NCI-H2196 treated with DMSO at 0.1 percent for 48 hours (cell line): ENCODE measurements at regions not wholly inside any gene's neighbourhood (a gene's known extent, or its start where the extent isn't known, plus 50 kb on each side); places are given as distances from the start of the nearest gene placed in this dataset.
"Not testable (repeated sequence)": the region's sequence is repeated elsewhere in the genome, so short reads cannot be mapped to it uniquely, and the experiment has no call there.

Source experiments
- DNase-seq: peaks from one replicate; lab custom pipeline; 2025; ENCODE audit not compliant: unreplicated experiment; lab: John Stamatoyannopoulos, UW

DNA sequence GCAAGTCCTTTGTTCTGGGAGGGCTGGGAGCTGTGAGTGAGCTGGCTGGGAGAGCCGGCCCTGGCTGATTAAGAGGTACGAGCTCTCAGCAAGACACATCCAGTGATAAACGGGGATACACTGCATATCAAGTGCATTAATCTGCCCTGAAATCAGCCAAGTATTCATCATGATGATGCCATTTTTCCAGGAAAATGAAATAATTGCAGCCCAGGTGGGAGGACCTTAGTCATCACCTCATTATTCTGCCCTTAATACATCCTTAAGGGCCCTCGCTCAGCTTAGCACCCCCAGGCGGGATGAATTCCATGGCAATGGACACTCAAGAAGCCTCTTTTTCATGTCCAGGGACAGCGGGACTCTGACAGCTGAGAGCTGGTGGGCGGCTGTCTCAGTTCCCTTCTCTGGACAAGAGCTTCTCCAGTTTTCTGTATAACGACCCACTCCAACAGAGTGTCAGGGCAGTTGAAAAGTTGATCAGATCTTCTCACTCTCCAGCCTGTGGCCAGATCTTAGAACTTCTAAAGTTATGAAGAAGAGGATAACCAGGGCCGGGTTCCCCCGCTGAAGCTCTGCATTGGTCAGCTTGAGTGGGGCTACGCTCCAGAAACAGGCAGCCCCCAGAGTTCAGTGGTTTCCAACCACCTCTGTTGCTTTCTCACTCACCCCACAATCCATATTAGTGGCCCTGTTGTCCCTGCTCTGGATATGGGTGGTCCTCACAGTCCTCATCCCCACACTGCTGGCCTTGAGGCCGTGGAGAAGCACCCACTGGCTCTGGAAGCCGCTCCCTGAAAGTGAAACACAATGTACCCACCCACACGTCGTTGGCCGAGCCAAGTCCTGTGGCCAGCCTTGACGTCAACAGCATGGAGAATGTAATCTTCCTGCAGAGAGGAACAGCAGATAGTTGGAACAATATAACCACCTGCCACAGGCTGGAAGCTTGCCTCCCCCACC is 306.2 kb upstream of the DIO3 start:
- no peak for DNase-seq

DNA sequence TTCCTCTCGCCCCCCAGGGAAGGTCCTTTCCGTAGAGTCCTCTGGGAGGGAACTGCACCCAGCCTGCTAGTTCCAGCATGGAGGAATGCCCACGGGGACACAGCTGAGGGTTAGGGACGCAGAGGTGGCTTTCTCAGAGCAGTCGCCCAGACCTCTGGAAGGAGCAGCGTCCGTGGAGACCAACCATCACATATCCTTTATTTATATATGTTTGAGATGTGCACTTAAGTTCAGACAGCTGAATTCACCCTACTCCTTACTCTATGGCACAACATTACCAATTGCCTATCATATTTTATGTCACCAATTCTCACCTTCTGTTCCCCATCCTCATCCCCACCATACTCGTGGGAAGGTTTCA is 305.6 kb upstream of the DIO3 start:
- DNase-seq, result no peak

- DNase-seq, result no peak
These were observed 305.0 kb upstream of the DIO3 start for GRCh38 chr14:101256266-101256665.

DNA sequence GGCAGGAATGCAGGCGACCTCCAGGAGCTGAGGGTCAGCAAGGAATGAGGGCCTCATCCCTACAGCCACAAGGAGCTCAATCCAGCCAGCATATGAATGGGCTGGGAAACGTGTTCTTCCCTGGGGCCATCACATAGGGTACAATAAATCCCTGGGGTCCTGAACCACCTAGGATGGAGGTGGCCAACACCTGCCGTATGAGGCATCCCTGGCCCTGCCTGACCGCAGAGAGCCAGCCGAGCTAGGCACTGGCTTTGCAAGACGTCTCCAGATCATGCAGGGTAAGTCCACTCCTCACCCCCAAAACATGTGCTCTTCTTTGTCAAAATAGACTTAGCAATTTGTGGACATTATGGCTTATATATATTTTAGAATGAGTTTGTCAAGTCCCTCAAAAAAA is 303.7 kb upstream of the DIO3 start:
- DNase-seq, result no peak

- no peak for DNase-seq
These were observed 301.5 kb upstream of the DIO3 start for GRCh38 chr14:101259748-101260147.

DNA sequence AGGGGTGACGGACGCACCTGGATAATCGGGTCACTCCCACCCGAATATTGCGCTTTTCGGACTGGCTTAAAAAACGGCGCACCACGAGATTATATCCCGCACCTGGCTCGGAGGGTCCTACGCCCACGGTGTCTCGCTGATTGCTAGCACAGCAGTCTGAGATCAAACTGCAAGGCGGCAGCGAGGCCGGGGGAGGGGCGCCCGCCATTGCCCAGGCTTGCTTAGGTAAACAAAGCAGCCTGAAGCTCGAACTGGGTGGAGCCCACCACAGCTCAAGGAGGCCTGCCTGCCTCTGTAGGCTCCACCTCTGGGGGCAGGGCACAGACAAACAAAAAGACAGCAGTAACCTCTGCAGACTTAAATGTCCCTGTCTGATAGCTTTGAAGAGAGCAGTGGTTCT is 294.9 kb upstream of the DIO3 start:
- not testable (repeated sequence) for DNase-seq

- no peak for DNase-seq
These were observed 288.2 kb upstream of the DIO3 start for GRCh38 chr14:101273091-101273490.

DNA sequence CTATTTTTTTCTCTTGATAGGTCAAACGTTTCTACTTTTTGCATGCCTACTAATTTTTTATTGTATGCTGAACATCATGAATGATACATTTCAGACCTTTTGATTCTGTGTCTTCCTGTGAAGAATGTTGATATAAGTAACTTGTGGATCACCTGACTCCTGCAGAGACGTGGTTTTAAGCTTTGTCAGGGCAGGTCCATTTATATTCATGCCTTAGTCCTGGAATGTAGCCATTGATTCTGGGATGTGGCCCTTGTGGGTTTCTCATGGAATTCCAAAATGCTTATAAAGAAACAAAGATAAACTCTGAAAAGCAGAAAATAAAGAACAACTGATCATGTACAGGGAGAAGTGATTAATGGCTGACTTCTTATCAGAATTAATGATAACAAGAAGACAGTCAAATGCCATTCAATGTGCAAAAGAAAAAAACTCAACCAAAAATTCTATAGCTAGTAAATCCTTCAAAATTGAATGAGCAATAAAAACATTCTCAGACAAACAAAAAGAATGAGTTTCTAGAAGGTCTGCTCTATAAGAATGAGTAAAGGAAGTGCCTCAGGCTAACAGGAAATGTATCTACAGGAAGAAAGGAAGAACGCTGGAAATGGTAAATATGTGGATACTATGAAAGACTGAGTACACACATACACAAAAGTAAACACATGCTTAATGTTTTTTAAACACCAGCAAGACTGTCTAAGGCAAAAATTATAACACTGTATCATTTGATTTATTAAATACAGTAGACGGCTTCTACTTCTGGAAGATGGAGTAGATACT is 284.8 kb upstream of the DIO3 start:
- DNase-seq, result no peak

GRCh38 chr14:101282418-101282817 is 278.9 kb upstream of the DIO3 start:
- no peak for DNase-seq

DNA sequence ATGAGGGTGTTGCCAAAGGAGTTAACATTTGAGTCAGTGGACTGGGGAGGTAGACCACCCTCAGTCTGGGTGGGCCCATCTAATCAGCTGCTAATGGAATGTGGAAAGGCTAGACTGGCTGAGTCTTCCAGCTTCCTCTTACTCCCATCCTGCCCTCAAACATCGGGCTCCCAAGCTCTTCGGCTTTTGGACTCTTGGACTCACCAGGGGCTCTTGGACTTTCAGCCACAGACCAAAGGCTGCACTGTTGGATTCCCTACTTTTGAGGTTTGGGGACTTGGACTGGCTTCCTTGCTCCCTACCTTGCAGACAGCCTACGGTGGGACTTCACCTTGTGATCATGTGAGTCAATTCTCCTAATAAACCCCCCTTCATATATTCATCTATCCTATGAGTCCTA is 276.6 kb upstream of the DIO3 start:
- DNase-seq, result no peak

- DNase-seq, result no peak
These were observed 274.9 kb upstream of the DIO3 start for GRCh38 chr14:101286271-101287018.

DNA sequence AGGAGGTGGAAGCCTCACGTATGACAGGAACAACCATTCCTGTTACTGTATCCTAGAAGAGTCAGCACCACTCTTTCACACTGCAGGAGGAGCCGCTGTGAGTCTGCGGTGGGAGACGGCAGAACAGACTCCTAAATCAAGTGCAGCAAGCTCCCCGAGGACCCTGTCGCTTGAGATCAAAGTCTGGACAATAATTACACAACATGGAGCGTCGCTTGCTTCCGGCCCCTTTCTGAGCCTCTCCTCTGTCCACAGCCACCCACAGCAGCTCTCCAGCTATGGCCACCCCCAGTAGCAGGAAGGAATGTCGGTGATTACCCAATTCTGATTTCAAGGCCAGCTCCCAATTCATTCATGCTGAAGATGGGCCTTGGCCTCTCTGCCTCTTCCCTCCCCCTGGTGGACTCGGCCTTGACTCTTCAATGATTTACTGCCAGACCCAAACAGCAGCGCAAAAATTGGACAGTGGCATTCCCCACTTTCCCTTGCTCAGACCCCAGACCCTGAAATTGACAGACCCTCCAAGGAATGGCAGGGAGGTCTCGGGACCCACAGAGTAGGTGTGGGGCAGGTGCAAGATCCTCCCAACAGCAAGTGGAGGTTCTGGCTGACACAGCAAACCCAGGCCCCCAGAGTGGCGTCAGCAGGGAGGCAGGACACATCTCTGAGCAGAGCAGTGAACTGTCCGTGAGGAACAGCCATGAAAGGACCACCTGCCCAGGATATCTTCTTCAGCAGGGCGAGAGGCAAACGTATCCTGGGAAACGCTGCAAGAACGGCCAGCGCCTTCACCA is 272.7 kb upstream of the DIO3 start:
- DNase-seq, result no peak

GRCh38 chr14:101289230-101289690 is 272.0 kb upstream of the DIO3 start:
- DNase-seq, result no peak

DNA sequence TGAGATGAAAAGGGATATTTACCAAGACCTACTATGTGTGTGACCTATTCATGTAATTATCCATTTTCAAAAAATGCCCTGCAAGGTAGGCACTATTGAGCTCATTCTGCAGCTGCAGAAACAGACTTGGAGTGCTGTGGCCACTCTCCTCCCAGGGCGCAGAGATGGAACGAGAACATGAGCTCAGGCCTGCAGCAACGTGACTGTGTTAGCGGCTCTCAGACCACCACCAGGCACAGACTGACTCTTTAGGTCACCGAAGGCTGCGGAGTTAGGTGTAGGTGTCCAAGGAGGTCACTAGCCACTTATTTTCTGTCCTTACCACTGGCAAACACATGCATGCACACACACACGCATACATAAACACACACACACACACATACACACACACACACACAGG is 271.4 kb upstream of the DIO3 start:
- no peak for DNase-seq

- DNase-seq, result no peak
These were observed 270.7 kb upstream of the DIO3 start for GRCh38 chr14:101290611-101291010.

- DNase-seq, result no peak
These were observed 269.9 kb upstream of the DIO3 start for GRCh38 chr14:101291390-101291789.

- DNase-seq, result no peak
These were observed 268.8 kb upstream of the DIO3 start for GRCh38 chr14:101292448-101292847.

GRCh38 chr14:101293605-101294004 is 267.7 kb upstream of the DIO3 start:
- no peak for DNase-seq

- no peak for DNase-seq
These were observed 267.2 kb upstream of the DIO3 start for GRCh38 chr14:101294136-101294535.

DNA sequence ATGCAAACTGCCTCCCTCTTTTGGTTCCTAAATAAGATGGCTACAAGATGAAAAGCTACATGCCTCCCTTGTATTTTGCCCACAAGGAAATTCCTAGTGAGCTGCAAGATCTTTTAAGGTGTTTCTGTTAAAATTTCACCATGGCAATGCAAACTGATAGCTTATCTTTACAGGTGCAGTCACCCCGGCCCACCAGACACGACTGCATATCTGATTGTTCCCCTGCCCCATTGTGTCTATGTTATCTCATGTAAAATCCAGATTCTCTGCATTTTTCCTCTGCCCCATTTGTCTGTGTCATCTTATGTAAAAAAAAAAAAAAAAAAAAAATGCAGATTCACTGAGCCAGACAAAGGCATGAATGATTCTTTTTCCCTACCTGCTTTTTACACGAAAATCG is 261.5 kb upstream of the DIO3 start:
- DNase-seq, result not testable (repeated sequence)

DNA sequence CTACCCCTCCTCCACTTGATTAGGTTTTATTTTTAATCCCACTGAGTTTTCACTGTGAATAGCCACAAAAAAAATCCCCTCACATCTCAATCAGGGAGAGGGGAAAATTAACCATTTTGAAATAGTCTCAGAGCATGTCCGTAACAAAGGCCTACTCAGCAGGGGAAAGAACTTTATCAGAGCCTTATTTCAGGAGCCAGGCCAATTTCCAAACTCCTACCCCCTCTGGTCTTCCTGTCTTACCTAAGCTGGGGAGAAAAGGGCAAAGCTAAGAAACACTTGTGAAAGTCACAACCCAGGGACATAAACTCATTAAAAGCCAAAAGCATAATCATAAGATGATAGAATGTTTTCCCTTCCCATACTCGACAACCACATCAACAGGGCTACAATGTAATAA is 260.3 kb upstream of the DIO3 start:
- no peak for DNase-seq
